Posterior cingulate gyrus (tissue), 11 donors: ENCODE measurements at regions not wholly inside any gene's neighbourhood (a gene's known extent, or its start where the extent isn't known, plus 50 kb on each side); places are given as distances from the start of the nearest gene placed in this dataset.
"Not testable (repeated sequence)": the region's sequence is repeated elsewhere in the genome, so short reads cannot be mapped to it uniquely, and the experiment has no call there.

ENCODE experiments used
- DNase-seq, 10 donors: peaks; one replicate each; pipeline versions ENCODE4 v3.0.0 to v3.0.0-alpha.2; 2020 to 2021; ENCODE audit warnings: mixed read lengths in 3 of 10
- intact Hi-C: fragments of 100-400 bp; cut with DNase I; formaldehyde crosslinking; loops from one replicate; pipeline ENCODE4 v1.15.1; 2023

DNA sequence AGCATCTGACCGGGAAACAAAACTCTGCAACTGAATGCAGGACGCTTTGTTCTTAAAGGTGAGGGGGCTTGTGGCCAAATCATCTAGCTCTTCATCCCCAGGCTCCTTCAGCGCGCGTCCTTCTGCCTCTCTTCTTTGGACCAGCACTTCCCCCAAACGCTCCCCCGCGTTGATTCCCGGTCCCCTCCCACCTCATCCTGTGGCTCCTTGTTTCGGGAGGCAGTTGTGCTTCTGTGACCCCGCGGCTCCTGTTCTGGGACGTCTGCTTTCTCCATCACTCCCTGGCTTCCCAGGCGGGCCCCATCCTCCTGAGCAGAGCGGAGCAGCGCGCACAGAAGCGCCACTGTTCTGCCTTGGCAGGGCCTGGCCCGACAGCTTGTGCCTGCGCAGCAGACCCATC, 109.7 kb upstream of the ZNG1E start:
- peak in 1 of 10 donors; percentile 60 for DNase-seq
- intact Hi-C loops: not testable (repeated sequence)

DNA sequence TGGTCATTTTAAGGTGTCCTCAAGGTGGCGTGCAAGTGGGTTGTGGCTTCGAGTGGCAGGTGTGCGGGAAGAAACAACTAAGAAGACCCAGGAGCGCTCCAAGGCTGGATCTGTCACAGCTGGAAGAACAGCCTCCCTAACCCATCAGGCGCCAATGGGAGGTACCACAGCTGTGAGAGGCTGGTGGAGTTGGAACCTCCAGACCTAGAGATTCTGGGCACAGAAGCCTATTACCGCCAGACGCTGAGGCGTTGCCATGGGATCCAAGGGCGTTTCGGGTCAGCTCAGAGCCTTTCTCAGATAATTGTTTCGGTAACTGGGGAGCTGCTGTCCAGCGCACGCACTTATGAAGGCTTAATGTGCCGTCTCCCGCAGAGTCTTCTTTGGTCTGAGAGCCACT, 156.7 kb upstream of the ZNG1E start:
- DNase-seq, intact Hi-C loops: not testable (repeated sequence)

DNA sequence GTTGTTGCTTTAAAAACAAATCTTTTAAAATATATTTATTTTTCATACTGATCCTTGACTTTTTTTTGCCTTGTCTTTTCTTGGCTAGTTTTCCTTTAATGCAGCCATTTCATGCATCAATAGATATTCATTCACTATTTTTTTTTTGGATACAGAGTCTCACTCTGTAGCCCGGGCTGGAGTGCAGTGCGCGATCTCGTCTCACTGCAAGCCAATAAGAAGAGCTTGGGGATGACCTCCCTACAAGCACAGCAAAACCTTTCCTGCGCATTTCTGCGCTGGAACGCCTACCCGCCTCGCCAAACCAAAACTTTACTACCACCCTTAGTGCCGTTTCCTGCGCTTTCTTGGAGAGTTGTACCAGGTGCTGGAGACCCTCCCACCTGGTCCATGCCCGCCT, 161.3 kb upstream of the ZNG1E start:
- DNase-seq: peak in 2 of 10 donors; percentile 83 to 85
- intact Hi-C loops: not testable (repeated sequence)

DNA sequence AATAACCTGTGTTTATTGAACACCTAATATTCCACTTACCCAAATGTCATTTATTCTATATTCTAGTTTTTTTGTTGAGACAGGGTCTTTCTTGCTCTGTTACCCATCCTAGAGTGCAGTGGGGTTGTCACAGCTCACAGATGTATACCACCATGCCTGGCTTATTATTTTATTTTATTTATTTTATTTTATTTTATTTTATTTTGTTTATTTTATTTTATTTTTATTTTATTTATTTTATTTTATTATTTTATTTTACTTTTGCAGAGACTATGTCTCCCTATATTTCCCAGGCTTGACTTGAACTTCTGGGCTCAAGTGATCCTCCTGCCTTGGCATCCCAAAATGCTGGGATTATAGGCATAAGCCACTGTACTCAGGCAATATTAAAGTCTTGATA, 167.8 kb upstream of the ZNG1E start:
- intact Hi-C loops, DNase-seq: not testable (repeated sequence)

DNA sequence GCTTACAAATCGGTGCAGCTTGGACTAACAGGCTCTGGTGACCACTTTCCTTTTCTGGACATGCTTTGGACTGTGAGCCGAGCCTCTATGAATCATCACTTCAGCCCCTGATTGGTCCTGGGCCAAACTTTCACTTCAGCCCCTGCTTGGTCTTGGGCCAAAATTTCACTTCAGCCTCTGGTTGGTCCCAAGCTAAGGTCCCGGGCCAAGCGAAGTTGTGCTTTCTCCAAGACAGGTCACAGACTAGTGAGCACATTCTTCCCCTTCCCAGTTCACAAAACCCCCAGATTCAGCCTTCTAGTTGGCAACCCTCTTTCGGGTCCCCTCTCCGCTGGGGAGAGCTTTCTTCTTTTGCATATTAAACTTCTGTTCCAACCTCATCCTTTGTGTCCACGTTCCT, 171.0 kb upstream of the ZNG1E start:
- intact Hi-C loops, DNase-seq: not testable (repeated sequence)

DNA sequence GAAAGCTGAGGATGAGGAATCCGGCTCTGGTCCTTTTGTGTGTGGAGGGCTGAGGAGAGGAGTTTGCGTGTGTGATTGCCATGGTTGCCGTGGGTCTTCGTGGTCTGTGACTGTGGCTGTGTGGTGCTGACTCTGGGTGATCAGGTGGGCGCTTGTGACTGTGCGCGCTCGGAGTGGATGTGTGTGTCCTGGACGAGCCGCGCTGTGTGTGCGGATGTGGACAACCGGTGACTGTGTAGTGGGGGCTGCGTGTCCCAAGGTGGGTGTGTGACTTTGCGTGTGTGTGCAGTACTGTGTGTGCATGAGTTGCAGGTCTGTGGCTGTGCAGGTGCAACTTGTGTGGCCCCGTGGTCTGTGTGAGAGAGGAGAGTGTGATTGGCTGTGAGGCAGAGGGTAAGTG, 172.0 kb upstream of the ZNG1E start:
- intact Hi-C loops, DNase-seq: not testable (repeated sequence)

DNA sequence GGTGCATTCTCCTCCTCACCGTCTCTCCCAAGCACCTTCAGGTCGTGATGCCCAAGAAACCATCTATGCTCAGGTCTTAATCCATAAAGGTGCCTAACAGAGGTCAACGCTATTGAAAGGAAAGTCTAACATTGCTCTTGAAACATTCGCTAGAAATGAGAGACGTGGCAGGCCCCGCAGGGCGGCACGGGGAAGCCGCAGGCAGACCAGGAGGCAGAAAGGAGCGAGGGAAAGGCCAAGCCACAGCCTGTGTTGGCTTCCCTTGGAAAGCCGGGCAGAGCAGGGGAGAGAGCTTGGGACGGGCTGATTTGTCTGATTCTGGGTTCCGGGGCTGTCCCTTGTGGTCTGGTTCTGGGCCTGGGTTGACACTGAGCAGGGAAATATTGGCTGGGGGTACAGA, 192.8 kb upstream of the ZNG1E start:
- intact Hi-C loops: not testable (repeated sequence)
- DNase-seq: peak in 1 of 10 donors; percentile 9

DNA sequence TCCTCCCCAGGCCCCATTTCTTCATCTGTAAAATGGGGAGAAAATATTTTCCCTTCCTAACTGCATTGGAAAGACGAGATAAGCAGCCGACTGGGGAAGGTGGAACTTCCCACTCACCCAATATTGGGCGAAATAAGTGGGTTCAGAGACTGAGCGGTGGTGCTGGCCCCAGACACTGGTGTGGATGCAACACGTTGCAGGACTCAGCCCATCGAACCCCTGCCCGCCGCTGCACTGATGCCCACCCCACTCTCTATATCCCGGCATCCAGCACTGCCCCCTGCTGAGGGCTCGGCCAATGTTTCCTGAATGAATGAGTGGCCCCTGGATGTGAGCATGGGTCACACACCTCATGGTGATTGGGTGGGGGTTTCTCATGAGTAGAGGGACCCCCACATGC, 194.4 kb upstream of the ZNG1E start:
- peak in 1 of 10 donors; percentile 67 for DNase-seq
- intact Hi-C loops: not testable (repeated sequence)

DNA sequence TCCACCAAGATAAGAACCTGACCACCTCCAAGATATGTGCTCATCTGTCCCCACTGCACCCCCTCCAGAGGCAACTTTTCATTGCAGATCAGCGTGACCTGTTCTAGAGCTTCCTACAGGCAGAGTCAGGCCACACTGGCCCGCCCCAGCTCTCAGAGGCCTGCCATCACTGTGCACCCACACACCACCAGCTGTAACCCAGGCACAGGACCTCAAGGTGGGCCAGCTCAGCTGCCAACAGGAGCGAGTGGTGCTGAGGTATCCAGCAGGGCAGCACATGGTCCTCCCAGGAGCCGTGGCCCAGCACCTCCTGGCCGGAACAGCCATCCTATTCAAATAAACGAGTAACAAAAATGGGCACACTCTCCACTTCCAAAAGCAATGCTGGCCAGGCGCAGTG, 189.9 kb upstream of the FOXD4L5 start:
- intact Hi-C loops: not testable (repeated sequence)
- peak in 1 of 10 donors; percentile 51 for DNase-seq

DNA sequence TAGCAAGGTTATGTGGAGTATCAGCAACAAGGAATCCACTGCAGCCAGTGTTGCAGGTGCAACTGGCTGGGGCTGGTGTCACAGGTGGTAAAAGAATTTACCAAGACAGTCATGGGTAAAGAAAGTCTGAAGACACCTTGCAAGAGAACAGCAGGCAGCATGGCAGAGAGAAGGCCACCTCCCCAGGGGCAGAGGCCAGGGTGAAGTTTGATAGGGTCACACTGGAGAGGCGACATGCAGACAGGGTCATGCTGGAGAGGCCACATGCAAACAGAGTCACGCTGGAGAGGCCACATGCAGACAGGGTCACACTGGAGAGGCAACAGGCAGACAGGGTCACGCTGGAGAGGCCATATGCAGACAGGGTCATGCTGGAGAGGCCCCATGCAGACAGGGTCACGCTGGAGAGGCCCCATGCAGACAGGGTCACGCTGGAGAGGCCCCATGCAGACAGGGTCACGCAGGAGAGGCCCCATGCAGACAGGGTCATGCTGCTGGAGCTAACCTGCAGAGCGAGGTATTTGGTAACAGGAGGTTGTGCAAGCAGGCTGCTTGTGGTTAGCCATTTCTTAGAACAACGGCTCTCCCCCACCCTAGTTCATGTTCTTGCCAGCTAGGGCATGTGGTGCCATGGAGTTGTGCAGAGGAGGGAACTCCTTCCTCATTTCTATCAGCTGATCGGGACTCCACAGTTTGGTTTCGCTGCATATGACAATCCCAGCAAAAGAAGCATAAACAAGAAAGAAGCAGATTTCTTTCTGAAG, 188.2 kb upstream of the FOXD4L5 start:
- intact Hi-C loops: not testable (repeated sequence)
- peak in 1 of 10 donors; percentile 50 for DNase-seq

DNA sequence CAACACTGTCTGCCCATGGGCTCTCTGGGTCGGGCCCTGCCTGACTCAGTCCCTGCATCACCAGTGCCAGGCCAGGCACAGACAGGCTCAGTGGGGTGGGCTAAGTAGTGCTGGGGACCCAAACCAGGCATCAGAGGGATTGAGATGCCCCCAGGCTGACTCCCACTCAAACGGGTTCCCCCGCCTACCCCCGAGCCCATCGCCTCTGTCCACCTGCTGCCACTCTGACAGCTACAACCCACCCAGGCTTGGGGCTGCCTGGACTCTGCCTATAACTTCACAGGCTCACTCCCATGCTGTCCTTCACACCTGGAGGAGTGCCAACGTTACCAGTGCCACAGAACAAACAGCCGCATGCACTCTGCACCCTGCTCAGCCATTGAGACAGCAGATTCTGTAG, 186.1 kb upstream of the FOXD4L5 start:
- intact Hi-C loops: not testable (repeated sequence)
- peak in 1 of 10 donors; percentile 51 for DNase-seq

DNA sequence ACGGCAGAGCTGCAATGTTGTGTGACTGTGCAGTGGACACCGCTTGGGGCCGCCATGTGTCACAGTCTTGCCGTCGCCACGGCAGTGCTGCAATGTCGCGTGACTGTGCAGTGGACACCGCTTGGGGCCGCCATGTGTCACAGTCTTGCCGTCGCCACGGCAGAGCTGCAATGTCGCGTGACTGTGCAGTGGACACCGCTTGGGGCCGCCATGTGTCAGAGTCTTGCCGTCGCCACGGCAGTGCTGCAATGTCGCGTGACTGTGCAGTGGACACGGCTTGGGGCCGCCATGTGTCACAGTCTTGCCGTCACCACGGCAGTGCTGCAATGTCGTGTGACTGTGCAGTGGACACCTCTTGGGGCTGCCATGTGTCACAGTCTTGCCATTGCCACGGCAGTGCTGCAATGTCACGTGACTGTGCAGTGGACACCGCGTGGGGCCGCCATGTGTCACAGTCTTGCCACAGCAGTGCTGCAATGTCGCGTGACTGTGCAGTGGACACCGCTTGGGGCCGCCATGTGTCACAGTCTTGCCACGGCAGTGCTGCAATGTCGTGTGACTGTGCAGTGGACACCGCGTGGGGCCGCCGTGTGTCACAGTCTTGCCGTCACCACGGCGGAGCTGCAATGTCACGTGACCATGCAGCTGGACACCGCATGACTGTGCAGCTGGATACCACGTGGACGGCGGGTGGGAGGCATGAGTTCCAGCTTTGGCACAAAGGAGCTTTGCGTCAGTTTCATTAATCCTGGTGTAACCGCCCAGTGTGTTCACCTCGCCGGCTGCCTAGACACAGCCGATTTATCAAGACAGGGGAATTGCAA, 182.1 kb upstream of the FOXD4L5 start:
- DNase-seq: peak in 1 of 10 donors; percentile 45
- intact Hi-C loops: not testable (repeated sequence)

DNA sequence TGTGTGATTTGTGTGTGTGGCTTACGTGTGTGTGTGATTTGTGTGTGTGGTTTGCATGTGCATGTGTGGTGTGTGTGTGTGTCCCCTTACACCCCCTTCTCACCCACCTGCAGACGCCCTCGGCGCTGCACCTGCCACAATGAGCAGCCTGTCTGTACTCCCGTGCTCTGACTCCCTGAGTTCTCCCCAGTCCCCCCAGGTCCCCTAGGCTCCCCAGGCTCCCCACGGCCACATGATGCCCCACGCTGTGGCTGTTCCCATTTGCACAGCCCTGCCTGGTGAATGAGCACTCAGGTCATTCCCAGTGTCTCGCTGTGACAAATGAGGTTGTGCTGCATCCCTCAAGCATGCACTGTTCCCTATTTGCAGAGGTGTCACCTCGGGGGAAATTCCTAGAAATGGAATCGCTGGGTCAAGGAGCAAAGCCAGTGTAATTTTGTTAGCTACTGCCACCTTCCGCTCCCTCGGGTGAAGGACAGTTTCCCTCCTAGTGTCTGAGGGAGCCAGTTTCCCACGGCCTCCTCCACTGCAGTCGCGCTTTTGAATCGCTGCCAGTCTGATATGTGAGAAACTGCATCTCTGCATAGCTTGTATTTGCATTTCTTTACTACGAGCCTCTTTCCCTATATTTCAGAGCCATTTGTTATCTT, 180.4 kb upstream of the FOXD4L5 start:
- peak in 1 of 10 donors; percentile 79 for DNase-seq
- intact Hi-C loops: not testable (repeated sequence)

DNA sequence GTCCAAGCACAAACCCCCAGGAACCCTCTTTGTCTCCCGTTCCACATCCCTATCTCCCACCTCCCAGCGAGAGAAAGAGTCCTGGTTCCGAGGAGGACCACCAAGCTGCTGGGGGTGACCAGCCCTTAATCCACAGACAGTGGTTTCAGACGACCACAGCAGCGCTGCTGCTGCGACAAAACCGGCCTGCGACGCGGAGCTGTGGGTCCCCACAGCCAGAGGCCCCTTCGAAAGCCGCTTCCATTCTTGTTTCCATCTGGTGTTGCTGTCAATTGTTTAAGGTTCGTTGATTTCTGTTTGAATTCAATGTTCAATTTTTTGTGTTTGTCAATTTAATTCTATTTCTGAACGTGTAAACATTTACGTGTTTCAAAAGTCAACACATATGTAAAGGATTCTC, 177.5 kb upstream of the FOXD4L5 start:
- peak in 2 of 10 donors; percentile 35 to 57 for DNase-seq
- intact Hi-C loops: not testable (repeated sequence)

DNA sequence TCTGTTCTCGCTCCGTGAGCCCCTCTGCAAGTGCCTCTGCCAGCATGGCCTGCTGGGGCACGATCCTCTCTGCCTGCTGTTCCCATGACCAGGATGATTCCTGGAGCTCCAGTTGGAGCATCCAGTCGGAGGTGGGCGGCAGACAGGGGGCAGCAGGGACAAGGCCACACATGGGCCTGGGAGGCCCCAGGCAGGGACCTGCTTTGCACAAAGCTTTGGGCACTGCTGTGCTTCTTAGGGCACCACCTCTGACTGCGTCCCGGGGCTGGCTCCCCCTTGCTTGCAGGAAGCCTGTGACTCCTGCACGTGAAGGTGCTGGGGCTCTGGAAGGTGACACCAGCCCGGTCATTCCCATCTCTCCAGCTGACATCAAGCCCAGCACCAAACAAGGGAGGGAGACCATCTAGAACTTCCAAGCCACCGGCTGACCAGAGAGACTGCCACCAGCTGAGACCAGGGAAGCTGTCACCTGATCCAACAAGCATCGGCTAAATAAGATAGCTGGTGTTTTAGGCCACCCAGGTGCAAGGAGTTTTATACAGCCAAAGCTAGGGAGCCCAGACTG, 174.8 kb upstream of the FOXD4L5 start:
- peak in 2 of 10 donors; percentile 28 to 82 for DNase-seq
- intact Hi-C loops: no loop called here

DNA sequence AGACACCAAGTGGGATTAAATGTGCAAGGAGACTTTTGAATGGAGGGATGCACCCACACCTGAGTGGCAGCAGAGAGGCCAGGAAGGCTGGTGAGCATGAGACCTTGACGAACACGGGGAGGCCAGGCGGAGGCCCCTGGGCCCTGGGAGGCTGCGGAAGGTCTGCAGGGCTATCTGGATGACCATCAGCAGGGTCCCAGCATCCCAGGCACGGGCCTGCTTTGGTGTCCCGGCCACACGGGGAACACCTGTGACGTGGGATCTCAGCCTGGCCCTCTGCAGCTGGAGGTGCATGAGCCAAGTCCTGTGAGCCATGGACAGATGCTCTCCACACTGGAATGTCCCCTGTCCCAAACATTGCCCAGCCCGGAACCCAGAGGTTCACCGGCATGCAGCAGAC, 174.0 kb upstream of the FOXD4L5 start:
- peak in 1 of 10 donors; percentile 73 for DNase-seq
- intact Hi-C loops: no loop called here

DNA sequence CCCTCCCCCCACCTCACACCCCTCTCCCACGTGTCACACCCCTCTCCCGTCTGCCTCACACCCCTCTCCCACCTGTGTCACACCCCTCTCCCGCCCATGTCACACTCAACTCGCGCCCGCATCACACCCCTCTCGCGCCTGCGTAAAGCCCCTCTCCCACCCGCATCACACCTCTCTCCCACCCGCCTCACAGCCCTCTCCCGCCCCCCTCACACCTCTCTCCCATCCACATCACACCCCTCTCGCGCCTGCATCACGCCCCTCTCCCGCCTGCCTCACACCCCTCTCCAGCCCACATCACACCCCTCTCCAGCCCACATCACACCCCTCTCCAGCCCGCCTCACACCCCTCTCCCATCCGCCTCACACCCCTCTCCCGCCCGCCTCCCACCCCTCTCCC, 173.5 kb upstream of the FOXD4L5 start:
- peak in 1 of 10 donors; percentile 52 for DNase-seq
- intact Hi-C loops: no loop called here

DNA sequence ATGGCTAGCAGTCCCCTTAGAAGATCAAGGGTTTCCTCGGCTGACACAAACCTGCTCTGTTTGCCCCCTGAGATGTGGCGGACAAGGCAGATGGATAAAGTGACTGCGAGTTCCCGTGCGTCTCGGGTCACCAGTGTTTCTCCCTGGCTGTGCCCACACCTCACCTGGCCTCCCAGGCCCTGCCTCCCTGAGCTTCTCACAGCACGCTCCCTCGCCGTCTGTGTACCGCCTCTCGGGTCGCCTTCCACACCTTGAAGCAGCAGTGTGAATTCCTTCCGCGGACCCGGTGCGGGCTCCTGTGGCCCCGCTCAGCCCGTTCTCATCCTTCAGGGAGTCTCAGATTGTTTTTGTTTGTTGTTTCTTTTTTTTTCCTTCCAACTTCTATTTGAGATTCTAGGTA, 172.0 kb upstream of the FOXD4L5 start:
- intact Hi-C loops: not testable (repeated sequence)
- DNase-seq: peak in 1 of 10 donors; percentile 33

DNA sequence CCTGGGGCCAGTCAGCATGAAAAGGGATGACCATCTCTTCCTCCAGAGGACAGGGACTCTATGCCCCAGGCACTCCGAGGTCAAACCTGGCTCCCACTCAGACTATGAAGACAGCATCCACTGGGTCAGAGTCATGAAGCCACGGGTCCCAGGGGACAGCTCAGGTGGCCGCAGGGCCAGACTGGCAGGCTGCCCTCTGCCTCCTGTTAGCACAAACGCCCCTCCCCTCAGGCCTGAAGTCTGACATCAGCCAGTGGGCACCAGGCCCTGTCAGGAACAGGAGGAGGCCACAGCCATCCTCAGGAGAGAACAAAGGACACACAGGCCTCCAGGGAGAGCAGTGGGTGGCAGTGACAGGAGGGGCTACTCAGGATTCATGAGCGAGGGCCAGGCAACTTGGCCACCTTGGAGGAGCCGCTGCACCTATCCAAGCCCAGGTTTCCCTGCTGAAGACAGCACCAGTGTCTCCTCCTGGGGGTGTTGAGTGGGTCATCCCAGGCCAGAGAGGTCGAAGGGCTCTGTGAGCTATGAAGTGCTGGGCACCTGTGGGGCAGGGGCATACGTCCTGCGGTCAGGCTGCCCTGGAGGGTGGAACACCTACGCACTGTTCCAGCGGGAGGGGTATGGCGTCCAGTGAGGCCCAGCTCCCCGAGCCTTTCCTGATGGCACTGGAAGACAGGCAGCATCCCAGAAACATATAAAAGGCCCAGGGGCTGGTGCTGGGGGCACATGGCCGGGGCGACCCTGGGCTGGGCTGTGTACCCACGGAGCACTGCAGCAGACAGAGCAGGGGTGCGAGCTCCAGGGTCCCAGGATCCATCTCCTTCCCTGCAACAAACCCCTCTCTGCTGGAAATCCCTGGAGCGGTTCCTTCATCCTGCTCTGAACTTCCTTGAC, 171.0 kb upstream of the FOXD4L5 start:
- peak in 1 of 10 donors; percentile 72 for DNase-seq
- intact Hi-C loops: not testable (repeated sequence)

DNA sequence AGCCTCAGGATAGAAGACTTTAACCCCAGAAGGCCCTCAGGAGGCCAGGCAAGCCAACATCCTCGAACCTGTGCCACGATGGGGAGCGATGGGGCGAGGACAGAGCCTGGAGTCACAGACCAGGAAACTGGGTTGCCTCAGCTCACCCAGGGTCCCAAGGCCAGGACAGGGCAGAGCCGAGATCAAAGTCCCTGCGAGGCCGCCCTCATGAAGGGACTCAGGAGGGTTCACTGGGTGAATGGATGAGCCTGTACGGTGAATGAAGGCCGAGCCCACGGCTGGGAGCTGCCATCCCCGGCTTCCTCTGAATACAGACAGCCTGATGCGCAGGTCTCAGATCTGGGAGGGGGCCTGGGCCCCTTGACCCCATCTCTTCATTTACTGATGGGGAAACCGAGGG, 170.1 kb upstream of the FOXD4L5 start:
- intact Hi-C loops: not testable (repeated sequence)
- DNase-seq: peak in 1 of 10 donors; percentile 66
